T-helper 9 cell (primary cell): ENCODE measurements at regions not wholly inside any gene's neighbourhood (a gene's known extent, or its start where the extent isn't known, plus 50 kb on each side); places are given as distances from the start of the nearest gene placed in this dataset.
A peak's percentile ranks its signal among the peaks of the same experiment; 100 is the strongest.

Experiments used
- DNase-seq: peaks from one replicate; pipeline ENCODE4 v3.0.0-alpha.2; 2020

DNA sequence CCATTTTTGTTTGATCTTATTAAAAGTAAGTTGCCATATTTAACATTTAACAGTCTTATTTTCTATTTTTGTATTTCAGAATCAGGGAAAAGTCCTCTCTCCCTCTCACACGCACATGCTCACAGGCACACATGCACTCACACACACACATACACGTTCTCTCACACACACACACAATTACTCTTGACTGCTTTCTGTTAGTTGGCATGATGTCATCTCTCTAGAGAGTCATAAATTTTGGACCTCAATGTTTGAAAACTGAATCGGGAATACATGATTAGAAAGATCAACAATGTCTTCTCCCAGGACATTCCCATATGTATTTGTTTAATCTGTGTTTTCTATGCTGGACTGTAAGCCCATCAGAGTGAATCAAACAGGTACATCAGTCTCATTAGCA lies 165.7 kb upstream of the AHR start:
- no peak for DNase-seq

DNA sequence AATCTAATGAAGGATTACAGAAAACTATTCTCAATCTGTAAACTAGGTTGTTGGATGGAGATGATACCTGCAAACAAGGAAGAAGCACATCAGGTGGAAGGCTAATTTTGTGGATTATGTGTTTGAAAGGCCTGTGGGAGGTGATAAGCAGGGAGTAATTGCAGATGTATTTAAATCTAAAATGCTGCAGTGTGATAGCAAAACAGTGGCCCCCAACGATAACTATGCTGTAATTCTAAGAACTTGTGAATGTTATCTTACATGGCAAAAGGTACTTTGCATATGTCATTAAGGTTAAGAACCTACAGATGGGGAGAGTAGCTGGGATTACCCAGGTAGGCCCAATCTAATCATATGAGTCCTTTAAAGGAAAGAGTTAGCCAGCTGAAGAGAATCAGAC lies 164.5 kb upstream of the AHR start:
- no peak for DNase-seq

DNA sequence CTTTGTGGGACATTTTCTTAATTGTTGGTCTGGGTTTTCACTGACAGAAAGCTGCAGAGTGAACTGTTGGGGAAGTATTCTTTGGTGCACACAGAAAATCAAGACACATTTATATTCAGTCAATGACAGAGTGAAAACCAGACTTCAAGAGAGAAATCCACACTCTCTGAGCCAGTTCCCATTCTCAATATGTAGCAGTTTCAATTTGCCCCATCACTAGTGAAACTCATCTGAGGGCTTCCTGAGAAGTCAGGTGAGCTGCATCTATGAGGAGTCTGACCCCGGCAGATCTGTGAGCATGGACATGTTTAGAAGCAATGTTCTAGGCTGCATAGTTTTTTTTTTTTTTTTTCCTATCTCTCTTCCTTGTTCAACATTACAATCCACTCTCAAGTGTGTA lies 163.7 kb upstream of the AHR start:
- no peak for DNase-seq

DNA sequence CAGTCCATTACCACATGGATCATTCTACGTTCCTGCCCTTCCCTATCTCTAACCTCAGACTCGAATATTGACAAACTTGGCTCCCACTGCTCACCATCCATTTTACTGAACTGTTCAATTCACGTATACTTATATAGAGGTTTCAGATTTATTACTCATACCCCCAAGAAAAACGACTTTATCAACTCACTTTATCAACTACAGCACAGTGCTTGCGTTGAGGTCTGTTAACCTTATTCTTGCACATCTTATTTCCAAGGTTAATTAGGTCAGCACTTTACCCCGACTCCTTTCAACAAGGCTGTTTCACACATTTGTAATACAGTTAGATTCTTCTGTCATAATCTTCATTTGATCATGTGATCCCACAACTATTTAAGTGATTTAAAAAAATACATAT lies 162.3 kb upstream of the AHR start:
- DNase-seq = no peak

DNA sequence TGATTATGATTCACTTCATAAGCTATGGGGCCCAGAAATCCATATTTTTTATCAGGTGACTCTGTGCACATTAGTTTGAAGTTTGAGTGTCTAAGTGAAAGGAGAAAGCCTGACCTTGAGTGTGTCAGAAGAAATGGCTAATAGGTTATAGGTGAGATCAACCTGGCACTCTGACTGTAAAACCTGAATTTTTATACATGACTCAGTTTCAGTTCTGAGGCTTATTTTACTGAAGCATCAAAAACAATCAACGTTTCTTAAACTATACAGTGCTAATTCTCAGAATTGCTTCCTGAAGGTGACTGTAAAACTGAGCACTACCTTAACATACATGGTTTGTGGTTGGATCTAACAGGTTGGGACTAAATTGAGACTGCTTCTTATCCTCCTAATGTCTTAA lies 159.4 kb upstream of the AHR start:
- DNase-seq = no peak

DNA sequence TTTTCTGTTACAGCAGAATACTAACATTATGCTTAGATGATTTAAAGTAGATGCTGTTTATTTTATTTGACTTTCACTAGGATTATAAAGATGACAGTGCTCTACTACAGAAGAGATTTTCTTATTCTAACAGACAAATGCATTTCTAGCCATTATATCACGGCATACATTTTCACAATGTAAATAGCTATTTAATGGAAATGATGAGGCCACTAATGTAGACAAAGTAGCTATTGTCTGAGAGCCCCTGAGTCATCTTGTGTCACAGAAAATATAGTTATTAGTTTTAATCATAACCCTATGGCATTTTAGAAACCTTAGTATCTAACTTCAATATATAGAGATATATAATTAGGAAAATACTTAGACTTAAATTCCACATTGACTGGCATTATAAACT lies 158.0 kb upstream of the AHR start:
- DNase-seq = no peak

DNA sequence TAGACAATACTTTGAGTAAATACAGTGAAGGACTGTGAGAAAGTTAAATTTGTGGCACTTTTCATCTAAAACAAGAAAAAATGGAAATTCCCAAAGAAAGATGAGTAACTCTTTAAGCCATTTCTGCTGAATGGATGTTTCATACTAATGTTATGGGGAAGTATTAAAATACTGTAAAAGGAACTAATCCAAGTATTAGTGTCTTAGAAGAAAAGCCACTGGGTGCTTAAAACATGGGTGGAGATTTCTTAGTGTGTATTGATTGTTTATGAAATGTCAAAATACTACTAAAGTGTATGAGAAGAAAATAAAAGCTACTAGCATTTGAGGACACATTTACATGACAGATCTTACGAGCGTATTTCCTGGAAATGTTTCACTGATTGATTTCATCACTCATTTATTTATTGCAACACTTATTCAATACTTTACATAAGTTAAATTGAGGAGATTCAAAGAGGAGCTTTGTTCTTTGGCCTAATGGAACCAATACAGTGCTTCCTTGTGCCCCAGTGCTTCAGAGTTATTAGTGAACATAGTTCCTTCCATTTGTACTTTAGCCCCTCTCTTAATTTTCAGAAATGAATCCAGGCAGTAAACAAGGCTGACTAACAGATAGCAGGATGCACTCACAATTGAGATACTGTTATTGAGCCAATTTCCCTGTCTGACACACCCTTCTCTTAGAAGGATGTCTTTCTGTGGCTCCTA lies 155.5 kb upstream of the AHR start:
- no peak for DNase-seq

DNA sequence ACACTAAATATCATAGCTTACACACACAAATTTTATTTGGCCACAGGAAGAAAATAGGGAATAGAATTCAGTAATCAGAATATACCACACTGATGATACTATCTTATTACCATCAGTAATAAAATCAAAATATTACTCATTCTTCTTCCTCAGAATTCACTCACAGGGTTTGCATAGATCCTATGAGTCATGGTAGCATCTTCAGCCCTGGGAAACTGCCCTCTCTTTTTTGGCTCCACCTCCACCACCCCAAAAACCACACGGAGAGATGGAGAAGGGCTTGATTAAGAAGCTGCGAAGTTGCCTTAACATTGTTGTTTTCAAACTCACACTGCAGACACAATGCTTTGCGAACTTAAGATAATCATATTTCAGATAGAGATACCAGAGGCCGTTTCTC lies 154.1 kb upstream of the AHR start:
- DNase-seq = peak; percentile 36

DNA sequence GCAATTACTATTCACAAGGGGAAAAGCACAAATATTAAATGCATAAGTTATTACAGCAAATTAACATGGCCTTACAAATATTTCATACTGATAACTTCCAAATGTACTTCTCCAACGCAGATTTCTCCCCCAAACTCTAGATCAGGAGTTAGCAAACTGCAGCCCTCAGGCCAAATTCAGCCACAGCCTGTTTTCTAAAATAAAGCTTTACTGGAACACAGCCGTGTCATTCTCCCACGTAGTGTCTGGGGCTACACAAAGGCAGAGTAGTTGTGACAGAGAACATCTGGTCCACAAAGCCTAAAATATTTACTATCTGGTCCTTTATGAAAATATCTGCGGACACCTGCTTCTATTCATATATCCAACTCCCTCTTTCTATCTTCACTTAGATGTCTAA lies 151.8 kb upstream of the AHR start:
- no peak for DNase-seq

DNA sequence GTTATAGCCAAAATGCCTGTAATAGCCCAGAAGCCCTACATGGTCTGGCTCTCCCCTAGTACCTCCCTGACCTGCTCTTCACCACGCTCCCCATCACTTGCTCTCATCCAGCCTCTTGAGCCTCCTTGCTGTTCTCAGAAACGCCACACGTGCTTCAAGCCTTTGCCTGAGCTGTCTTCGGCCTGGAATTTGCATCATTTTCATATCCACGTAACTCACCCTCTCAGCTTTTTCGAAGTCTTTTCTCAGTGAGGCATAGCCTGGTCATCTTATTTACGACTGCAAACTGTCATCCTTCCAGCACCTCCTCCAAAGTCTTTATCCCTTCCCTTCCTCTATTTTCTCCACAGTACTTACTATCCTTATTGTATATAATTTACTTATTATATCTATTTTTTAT lies 151.0 kb upstream of the AHR start:
- no peak for DNase-seq

DNA sequence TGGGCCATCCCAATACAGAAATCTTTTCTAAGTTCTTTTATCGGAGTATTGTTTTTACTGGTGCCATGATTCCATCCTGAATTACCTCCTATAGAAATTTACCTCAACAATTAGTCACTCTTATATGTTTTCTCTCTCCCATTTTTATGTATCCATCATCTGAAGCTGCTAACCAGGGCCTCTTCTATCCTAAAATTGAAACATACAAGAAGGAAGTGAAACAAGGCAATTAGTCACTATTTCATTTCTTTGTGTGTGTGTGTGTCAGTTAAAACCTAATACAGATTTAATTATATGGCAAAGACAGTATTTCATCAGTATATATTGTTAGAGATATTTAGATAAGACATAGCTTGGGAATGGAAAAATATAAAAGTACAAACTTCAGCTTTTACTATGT lies 148.4 kb upstream of the AHR start:
- DNase-seq = no peak

DNA sequence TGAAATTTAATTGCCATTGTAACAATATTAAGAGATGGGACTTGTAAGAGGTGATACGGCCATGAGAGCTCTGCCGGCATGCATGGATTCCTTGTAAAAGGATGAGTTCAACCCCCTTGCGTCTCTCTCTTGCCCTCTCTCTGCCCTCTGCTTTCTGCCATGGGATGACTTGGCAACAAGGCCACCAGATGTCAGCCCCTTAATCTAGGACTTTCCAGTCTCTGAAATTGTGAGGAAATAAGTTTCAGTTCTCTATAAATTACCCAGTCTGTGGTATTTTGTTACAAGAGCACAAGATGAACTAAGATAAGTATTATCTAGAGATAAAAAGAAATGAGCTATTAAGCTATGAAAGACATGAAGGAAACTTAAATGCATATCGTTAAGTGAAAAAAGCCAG lies 145.7 kb upstream of the AHR start:
- DNase-seq = no peak

DNA sequence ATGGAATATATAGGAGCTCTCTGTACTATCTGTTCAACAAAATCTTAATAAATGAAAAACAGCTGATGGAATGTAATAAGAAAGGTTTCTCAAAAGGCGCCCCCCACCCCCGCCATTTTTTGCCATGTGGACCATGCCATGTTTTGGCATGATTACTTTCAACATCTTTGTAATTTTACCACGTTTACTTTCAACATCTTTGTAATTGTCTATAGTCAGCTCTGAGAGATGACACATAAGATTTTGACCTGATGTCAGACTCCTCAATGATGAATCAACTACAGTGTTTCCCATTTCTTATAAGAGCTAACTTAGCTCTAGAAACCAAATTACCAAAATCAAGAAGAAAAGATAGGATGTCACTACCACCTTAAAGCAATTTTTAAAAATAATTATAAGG lies 144.9 kb upstream of the AHR start:
- no peak for DNase-seq

DNA sequence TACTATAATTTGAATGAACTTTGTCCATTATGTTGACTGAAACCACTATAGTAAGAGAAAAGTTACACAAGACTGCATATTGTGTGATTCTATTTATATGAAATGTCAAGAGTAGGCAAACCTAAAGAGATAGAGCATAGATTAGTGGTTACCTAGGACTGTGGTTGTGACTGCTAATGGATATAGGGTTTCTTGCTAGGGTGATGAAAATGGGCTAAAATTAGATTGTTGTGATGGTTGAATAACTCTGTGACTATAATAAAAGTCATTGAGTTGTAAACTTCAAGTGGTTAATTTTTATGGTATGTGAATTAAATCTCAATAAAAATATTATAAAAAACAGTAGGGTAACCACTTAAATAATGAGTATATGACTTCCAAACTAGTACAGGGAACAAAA lies 142.9 kb upstream of the AHR start:
- no peak for DNase-seq

DNA sequence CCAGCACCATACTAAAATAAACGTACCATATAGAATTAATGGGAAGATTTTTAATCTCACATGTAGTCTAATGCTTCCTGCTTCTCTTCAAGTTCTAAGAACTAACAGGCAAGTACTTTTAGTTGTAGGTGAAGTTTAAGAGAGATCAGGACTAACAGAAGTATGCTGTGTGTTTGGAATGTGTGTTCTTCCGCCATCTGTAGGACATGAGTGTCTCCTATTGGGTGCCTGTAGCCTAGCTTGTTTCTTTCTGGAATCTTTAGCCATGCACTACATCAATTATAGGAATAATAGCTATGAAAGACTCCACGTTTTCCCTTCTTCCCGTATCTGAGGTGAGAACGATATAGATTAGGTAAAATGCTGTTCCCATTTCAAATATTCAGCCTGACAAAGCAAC lies 140.2 kb upstream of the AHR start:
- no peak for DNase-seq

DNA sequence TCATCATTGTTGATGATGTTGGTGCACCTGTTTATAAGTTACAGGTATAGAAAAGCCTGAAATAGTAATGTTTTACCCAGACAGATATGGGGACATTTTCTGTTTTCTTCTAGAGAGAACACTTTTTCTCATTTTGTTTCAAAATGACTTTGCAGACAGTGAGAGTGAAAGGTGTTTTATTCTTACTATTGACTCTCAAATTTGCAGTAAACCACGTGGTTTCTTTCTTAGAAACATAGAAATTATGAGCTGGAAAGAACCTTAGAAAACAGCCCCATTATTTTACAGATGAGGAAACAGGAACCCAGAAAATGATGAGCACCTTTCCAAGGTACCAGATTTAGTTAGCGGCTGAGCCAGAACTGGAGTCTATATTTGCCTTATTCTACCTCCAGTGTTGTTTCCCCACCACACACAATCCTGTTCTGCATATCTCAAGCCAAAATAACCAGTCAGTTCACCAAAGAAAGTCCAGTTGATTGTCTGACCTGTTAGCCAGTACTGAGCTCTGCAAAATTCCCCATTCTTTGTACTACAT lies 138.9 kb upstream of the AHR start:
- DNase-seq = no peak

DNA sequence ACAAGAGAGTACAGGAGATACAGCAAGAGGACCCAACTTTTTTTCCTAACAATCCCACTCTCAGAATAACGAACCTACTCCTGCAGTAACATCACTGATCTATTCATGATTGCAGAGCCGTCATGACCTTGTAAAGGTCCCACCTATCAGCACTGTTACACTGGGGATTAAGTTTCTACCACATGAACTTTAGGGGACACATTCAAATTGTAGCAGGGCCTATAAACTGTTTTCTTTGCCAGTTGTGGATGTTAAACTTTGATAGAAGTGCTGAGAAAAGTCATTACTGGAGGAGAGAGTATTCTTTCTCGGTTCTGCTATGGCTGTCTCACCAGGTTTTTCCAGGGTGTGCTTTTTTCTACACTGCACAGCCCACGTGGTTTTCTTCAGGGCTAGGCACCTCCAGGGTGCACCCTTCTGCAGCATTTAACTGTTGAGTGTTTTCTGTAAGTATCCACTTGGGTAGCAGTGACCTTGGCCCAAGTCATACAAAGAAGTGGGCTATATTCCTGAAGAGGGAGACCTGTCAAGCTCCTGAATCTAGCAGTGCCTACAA lies 131.6 kb upstream of the AHR start:
- no peak for DNase-seq

DNA sequence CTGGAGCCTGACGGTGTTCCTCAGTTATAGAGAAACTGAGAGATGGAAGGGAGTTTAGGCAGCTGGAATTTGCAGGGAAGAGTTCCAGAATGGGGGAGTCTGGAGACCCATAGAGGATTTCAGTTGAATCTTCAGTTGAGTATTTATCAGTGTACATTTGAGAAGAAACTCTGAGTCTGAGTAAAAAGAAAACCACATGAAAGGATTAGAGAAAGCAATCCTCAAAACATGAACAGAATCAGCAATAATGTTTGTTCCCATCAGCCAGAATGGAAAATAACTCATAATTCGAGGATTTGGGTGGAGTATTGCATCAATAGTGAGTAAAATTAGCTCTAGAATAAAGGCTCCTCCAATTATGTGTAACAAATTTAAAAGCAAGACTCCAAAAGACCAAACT lies 130.0 kb upstream of the AHR start:
- no peak for DNase-seq

DNA sequence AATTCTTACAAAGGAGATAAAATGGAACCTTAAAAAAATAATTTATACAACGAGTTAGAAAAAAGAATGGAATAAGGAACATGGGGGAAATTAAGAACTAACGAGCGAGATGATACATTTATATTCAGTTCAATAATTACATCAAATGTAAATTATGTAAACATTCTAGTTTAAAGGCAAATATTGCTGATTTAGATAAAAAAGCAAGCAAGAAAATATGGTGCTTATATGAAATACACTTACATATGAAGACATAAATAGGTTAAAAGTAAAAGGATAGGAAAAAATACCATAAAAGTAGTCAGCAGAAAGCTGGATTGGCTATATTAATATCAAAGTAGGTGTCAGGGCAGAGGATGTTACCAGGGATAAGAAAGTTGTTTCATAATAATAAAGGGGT lies 127.0 kb upstream of the AHR start:
- no peak for DNase-seq

DNA sequence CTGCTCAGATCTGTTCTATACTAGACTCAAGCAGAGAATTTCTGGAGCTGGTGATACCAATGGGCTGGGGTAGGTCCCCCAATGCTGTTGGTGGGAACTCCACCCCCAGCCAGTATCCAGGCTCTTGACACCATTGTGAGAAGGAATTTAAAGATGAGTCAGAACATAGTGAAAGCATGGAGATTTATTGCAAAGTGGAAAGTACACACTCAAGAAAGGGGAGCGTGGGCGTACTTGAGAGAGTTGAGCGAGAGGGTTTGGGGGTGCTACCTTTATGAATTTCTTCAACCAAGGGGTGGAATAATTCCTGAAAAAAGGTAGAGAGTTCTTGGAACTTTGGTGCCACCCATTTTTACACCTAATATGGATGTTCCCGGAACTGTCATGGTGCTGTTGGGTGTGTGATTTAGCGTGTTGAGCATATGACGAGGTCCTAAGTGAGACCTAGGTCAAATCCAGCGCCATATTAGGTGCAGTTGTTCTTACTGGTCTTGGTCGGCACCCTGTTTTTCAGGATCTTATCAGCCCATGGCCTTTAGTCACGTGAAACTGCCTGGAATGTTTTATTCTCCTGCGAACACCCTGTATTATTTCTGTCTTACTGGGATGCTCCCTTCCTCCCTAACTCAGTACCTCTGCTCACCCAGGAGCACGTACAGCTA lies 122.0 kb upstream of the AHR start:
- DNase-seq = no peak

DNA sequence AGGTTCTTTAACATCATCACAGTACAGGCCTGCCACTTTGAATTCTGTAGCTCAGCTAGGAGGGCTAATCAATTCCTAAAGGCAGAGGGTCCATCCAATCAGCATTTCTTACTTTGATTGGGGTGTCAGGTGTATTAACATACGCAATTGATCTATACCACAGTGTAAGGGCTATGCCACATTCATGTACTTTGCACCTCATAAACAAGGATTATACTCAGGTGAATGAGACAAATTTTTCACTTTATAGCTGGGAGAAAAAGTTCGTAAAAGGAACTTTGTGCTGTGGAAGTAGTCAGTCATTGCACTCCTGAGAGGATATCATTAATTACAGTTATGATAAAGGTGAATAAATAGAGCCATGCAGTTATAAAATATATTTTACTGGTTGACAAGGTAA lies 119.9 kb upstream of the AHR start:
- DNase-seq = no peak

DNA sequence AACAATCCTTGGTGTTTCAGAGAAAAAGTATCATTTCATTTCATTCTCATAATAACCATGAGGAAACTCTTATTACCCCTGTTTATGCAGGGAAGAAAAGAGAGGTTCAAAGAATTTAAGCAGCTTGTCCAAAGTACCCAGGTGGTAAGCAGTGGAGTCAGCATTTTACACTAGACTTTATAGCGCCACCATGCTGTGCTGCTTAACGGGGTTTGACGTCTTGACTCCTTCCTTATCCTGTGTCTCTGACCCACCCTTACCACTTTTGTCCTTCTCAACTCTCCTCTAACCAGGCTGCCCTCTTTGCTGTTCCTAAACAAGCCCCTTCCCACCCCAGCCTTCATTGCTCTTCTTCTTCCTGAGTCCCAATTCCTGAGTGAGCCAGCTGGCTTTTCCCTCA lies 117.0 kb upstream of the AHR start:
- no peak for DNase-seq

DNA sequence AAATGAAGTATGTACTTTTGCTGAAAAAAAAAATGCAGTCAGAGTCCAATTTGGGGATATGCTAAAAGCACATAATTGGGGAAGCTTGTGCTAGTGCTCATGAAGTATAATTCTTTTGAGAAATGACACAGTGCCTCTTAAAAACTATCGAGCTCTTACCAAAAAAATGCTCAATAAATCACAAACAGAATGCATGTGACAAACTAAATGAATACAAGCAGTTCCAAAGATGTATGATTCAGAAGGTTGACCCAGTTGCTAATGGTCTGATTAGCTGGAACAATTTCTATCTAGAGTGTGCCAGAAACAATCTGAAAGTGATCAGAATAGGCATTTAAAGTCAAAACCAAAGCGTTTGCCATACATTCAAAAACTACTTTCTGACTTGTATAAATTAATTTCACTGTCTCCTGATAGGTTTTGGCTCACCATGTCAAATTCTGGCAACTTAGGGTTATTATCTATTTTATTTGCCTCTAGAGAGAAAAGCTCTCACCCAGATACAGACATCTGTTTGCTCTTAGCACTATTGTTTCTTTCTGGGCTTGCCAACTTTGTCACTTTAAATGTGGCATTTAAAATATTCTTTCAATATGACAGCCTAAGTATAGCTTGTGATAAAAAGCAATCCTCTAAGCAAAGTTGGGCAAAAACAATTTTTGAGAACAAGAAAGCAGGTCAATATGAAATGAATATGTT lies 114.7 kb upstream of the AHR start:
- DNase-seq = no peak
